DND-41 (cell line): ENCODE measurements at regions not wholly inside any gene's neighbourhood (a gene's known extent, or its start where the extent isn't known, plus 50 kb on each side); places are given as distances from the start of the nearest gene placed in this dataset.

ENCODE experiments used
- CTCF ChIP-seq: IDR thresholded peaks from 2 replicates; pipeline ENCODE4 v1.5.1; 2012; ENCODE audit warnings: borderline replicate concordance, low read length, moderate library complexity, mild to moderate bottlenecking; ENCODE audit not compliant: poor library complexity, severe bottlenecking; ENCODE audit errors: extremely low read depth
- EZH2 ChIP-seq: IDR thresholded peaks from 3 replicates; pipeline ENCODE4 v1.6.1; 2012; ENCODE audit warnings: borderline replicate concordance, low read depth, mild to moderate bottlenecking, moderate library complexity, low read length, inconsistent platforms; ENCODE audit not compliant: severe bottlenecking

DNA sequence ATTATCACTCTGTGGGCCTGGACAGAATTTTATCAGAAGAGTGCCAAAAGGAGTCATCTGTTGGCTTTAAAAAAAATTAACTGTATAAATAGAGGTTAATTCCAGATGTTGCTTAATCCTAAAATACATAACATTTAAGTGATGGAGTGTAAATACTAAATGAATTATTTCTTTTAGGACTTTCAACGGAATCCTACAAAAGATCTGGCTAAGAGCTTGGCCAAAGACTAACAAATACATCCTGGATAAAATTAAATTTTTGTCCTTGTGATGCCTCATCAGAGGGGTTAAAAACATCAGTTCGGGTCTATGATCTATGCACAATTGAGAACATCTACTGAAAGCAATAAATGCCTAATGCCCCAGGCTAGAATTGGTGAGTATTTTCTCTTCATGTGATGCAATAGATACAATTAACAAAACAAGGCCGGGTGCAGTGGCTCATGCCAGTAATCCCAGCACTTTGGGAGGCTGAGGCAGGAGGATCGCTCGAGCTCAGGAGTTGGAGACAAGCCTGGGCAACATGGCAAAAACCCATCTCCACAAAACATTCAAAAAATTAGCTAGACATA is 49.8 kb upstream of the RAP1B start:
- no peak for TF ChIP-seq EZH2
- no peak for TF ChIP-seq CTCF
